ENCODE measurements at regions not wholly inside any gene's neighbourhood (a gene's known extent, or its start where the extent isn't known, plus 50 kb on each side); places are given as distances from the start of the nearest gene placed in this dataset.

- DNase-seq (ENCODE audit: low read depth, low spot score) = no peak
These were observed 146.3 kb upstream of the TWIST2 start for GRCh38 chr2:238701341-238702206.

GRCh38 chr2:238702276-238703052 lies 145.4 kb upstream of the TWIST2 start:
- DNase-seq (ENCODE audit: low read depth, low spot score) = peak; percentile 58

GRCh38 chr2:238703053-238703415 lies 144.9 kb upstream of the TWIST2 start:
- no peak for DNase-seq (ENCODE audit: low read depth, low spot score)

- no peak for DNase-seq (ENCODE audit: low read depth, low spot score)
These were observed 144.4 kb upstream of the TWIST2 start for GRCh38 chr2:238703436-238703835.

GRCh38 chr2:238704471-238705225 lies 143.2 kb upstream of the TWIST2 start:
- no peak for DNase-seq (ENCODE audit: low read depth, low spot score)

- DNase-seq (ENCODE audit: low read depth, low spot score) = no peak
These were observed 141.7 kb upstream of the TWIST2 start for GRCh38 chr2:238706163-238706562.

GRCh38 chr2:238706673-238707072 lies 141.2 kb upstream of the TWIST2 start:
- DNase-seq (ENCODE audit: low read depth, low spot score) = no peak

GRCh38 chr2:238709325-238710025 lies 138.4 kb upstream of the TWIST2 start:
- no peak for DNase-seq (ENCODE audit: low read depth, low spot score)

GRCh38 chr2:238710032-238710735 lies 137.7 kb upstream of the TWIST2 start:
- DNase-seq (ENCODE audit: low read depth, low spot score) = no peak

- no peak for DNase-seq (ENCODE audit: low read depth, low spot score)
These were observed 137.1 kb upstream of the TWIST2 start for GRCh38 chr2:238710787-238711186.

- no peak for DNase-seq (ENCODE audit: low read depth, low spot score)
These were observed 136.5 kb upstream of the TWIST2 start for GRCh38 chr2:238711346-238711745.

GRCh38 chr2:238712011-238712410 lies 135.9 kb upstream of the TWIST2 start:
- no peak for DNase-seq (ENCODE audit: low read depth, low spot score)

- no peak for DNase-seq (ENCODE audit: low read depth, low spot score)
These were observed 134.6 kb upstream of the TWIST2 start for GRCh38 chr2:238713198-238713826.

- peak; percentile 24 for DNase-seq (ENCODE audit: low read depth, low spot score)
These were observed 133.8 kb upstream of the TWIST2 start for GRCh38 chr2:238714038-238714528.

- no peak for DNase-seq (ENCODE audit: low read depth, low spot score)
These were observed 131.7 kb upstream of the TWIST2 start for GRCh38 chr2:238716171-238716570.

GRCh38 chr2:238716585-238716984 lies 131.3 kb upstream of the TWIST2 start:
- no peak for DNase-seq (ENCODE audit: low read depth, low spot score)

GRCh38 chr2:238717084-238717483 lies 130.8 kb upstream of the TWIST2 start:
- no peak for DNase-seq (ENCODE audit: low read depth, low spot score)

- DNase-seq (ENCODE audit: low read depth, low spot score) = no peak
These were observed 128.2 kb upstream of the TWIST2 start for GRCh38 chr2:238719641-238720040.

GRCh38 chr2:238720232-238720672 lies 127.6 kb upstream of the TWIST2 start:
- no peak for DNase-seq (ENCODE audit: low read depth, low spot score)

GRCh38 chr2:238722181-238722580 lies 125.7 kb upstream of the TWIST2 start:
- no peak for DNase-seq (ENCODE audit: low read depth, low spot score)
